ENCODE measurements at regions not wholly inside any gene's neighbourhood (a gene's known extent, or its start where the extent isn't known, plus 50 kb on each side); places are given as distances from the start of the nearest gene placed in this dataset.

GRCh38 chr2:128773641-128774319 is 455.1 kb upstream of the HS6ST1 start:
- Histone ChIP-seq H3K4me1 (ENCODE audit: low read length) (no peaks in the 10 kb centered on the region), H3K79me2 (ENCODE audit: low read length) (no peaks in the 10 kb centered on the region), H2AFZ (ENCODE audit: low read depth, low read length) (no peak overlapping the region), H4K20me1 (ENCODE audit: insufficient read depth, low read length) (no peaks in the 10 kb centered on the region), H3K9me3 (ENCODE audit: insufficient read depth, low read length) (no peaks in the 10 kb centered on the region), H3K4me3 (ENCODE audit: low read length) (no peak overlapping the region), H3K4me2 (ENCODE audit: low read length) (no peak overlapping the region), H3K27ac (ENCODE audit: low read length) (no peak overlapping the region), H3K27me3 (ENCODE audit: low read depth, low read length) (no peaks in the 10 kb centered on the region), H3K9ac (ENCODE audit: low read length) (no peak overlapping the region), H3K36me3 (replicated peaks; ENCODE audit: low read depth, low read length) (no peaks in the 10 kb centered on the region)
- TF ChIP-seq EZH2phosphoT487 (IDR thresholded peaks at IDR 0.05; ENCODE audit: low read depth): no peak
- TF ChIP-seq CTCF (IDR thresholded peaks at IDR 0.05; ENCODE audit: low read depth, low read length): no peak

GRCh38 chr2:128774320-128775216 is 455.9 kb upstream of the HS6ST1 start:
- Histone ChIP-seq H2AFZ (ENCODE audit: low read depth, low read length) (no peak overlapping the region), H3K9me3 (ENCODE audit: insufficient read depth, low read length) (no peaks in the 10 kb centered on the region), H3K4me3 (ENCODE audit: low read length) (no peak overlapping the region), H3K4me2 (ENCODE audit: low read length) (no peak overlapping the region), H3K79me2 (ENCODE audit: low read length) (no peaks in the 10 kb centered on the region), H3K9ac (ENCODE audit: low read length) (no peak overlapping the region), H3K27ac (ENCODE audit: low read length) (no peak overlapping the region), H4K20me1 (ENCODE audit: insufficient read depth, low read length) (no peaks in the 10 kb centered on the region), H3K4me1 (ENCODE audit: low read length) (no peaks in the 10 kb centered on the region), H3K27me3 (ENCODE audit: low read depth, low read length) (no peaks in the 10 kb centered on the region), H3K36me3 (replicated peaks; ENCODE audit: low read depth, low read length) (no peaks in the 10 kb centered on the region)
- no peak for TF ChIP-seq CTCF (IDR thresholded peaks at IDR 0.05; ENCODE audit: low read depth, low read length)

- TF ChIP-seq EZH2phosphoT487 (IDR thresholded peaks at IDR 0.05; ENCODE audit: low read depth): no peak
- TF ChIP-seq CTCF (IDR thresholded peaks at IDR 0.05; ENCODE audit: low read depth, low read length): no peak
These were observed 456.7 kb upstream of the HS6ST1 start for GRCh38 chr2:128775217-128775913.

GRCh38 chr2:128775914-128776285 is 457.2 kb upstream of the HS6ST1 start:
- no peaks in the 10 kb centered on the region for H3K79me2 ChIP-seq (ENCODE audit: low read length)
- H3K36me3 ChIP-seq (replicated peaks; ENCODE audit: low read depth, low read length): no peaks in the 10 kb centered on the region
- no peaks in the 10 kb centered on the region for H3K9me3 ChIP-seq (ENCODE audit: insufficient read depth, low read length)
- no peak overlapping the region for H3K27ac ChIP-seq (ENCODE audit: low read length)
- no peak overlapping the region for H3K4me2 ChIP-seq (ENCODE audit: low read length)
- H3K9ac ChIP-seq (ENCODE audit: low read length): no peak overlapping the region
- no peaks in the 10 kb centered on the region for H4K20me1 ChIP-seq (ENCODE audit: insufficient read depth, low read length)
- no peak overlapping the region for H3K4me3 ChIP-seq (ENCODE audit: low read length)
- H3K4me1 ChIP-seq (ENCODE audit: low read length): no peaks in the 10 kb centered on the region
- no peak overlapping the region for H2AFZ ChIP-seq (ENCODE audit: low read depth, low read length)
- no peak for TF ChIP-seq CTCF (IDR thresholded peaks at IDR 0.05; ENCODE audit: low read depth, low read length)
- TF ChIP-seq EZH2phosphoT487 (IDR thresholded peaks at IDR 0.05; ENCODE audit: low read depth): no peak
- no peaks in the 10 kb centered on the region for H3K27me3 ChIP-seq (ENCODE audit: low read depth, low read length)

More at GRCh38 chr2:128775217-128775913, 456.7 kb upstream of the HS6ST1 start:
- no peaks in the 10 kb centered on the region for H3K79me2 ChIP-seq (ENCODE audit: low read length)
- no peaks in the 10 kb centered on the region for H3K4me1 ChIP-seq (ENCODE audit: low read length)
- H3K4me2 ChIP-seq (ENCODE audit: low read length): no peak overlapping the region
- no peaks in the 10 kb centered on the region for H3K36me3 ChIP-seq (replicated peaks; ENCODE audit: low read depth, low read length)
- no peaks in the 10 kb centered on the region for H4K20me1 ChIP-seq (ENCODE audit: insufficient read depth, low read length)
- H3K27me3 ChIP-seq (ENCODE audit: low read depth, low read length): no peaks in the 10 kb centered on the region
- H3K27ac ChIP-seq (ENCODE audit: low read length): no peak overlapping the region
- no peak overlapping the region for H2AFZ ChIP-seq (ENCODE audit: low read depth, low read length)
- no peaks in the 10 kb centered on the region for H3K9me3 ChIP-seq (ENCODE audit: insufficient read depth, low read length)
- no peak overlapping the region for H3K9ac ChIP-seq (ENCODE audit: low read length)
- no peak overlapping the region for H3K4me3 ChIP-seq (ENCODE audit: low read length)
